ENCODE measurements at regions not wholly inside any gene's neighbourhood (a gene's known extent, or its start where the extent isn't known, plus 50 kb on each side); places are given as distances from the start of the nearest gene placed in this dataset.

DNA sequence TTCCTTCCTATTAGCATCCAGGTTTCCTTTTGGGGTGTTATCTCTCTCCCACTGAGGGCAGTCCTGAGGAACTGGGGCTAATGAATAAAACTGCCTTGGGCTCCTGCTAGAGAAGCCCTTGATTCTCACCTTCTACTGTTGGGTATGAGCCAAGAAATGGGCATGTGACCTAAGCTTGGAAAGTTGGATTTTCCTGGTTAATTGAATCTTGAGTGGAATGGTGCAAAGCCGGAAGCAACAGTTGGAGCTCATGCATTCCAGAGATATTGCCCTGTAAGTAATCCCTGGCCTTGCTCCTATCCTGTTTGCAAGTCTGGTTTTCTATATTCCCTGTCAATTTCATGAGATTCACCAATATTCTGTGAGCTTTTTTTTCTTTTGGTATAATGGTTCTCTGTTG, 158.5 kb upstream of the ELL2 start:
- Mint-ChIP-seq H3K36me3 (ENCODE audit: low read depth) (no peaks in the 10 kb centered on the region), H3K4me3 (no peak overlapping the region), H3K4me1 (ENCODE audit: low read depth) (peaks cover 4% of the 10 kb centered on the region), H3K9me3 (no peaks in the 10 kb centered on the region), H3K27me3 (peaks cover 21% of the 10 kb centered on the region), H3K27ac (no peak overlapping the region)
- ChIA-PET CTCF (no interaction called here), POLR2A (no interaction called here)
- peaks cover 0 to 6% of the 10 kb centered on the region in 2 experiments for H3K27me3 ChIP-seq (ENCODE audit: control insufficient read depth in 1 of 2, insufficient read depth in 2 of 2, low read length in 2 of 2)
- no peak for TF ChIP-seq CTCF (IDR thresholded peaks at IDR 0.05)
- H3K27ac ChIP-seq (ENCODE audit: low read depth in 1 of 2, low read length in 2 of 2) = no peak overlapping the region
- no peak overlapping the region for H3K4me3 ChIP-seq (ENCODE audit: low read length)
- DNase-seq (no peak), ATAC-seq (ENCODE audit: poor library complexity) (no peak)
- H3K9me3 ChIP-seq (ENCODE audit: control insufficient read depth in 1 of 2, insufficient read depth in 1 of 2, low read length in 2 of 2) = no peaks in the 10 kb centered on the region
- H3K4me1 ChIP-seq (ENCODE audit: insufficient read depth, low read length) = no peaks in the 10 kb centered on the region
- intact Hi-C loops (cut with DNase I, micrococcal nuclease) = no loop called here
- no peaks in the 10 kb centered on the region for H3K36me3 ChIP-seq (ENCODE audit: insufficient read depth, low read length)

DNA sequence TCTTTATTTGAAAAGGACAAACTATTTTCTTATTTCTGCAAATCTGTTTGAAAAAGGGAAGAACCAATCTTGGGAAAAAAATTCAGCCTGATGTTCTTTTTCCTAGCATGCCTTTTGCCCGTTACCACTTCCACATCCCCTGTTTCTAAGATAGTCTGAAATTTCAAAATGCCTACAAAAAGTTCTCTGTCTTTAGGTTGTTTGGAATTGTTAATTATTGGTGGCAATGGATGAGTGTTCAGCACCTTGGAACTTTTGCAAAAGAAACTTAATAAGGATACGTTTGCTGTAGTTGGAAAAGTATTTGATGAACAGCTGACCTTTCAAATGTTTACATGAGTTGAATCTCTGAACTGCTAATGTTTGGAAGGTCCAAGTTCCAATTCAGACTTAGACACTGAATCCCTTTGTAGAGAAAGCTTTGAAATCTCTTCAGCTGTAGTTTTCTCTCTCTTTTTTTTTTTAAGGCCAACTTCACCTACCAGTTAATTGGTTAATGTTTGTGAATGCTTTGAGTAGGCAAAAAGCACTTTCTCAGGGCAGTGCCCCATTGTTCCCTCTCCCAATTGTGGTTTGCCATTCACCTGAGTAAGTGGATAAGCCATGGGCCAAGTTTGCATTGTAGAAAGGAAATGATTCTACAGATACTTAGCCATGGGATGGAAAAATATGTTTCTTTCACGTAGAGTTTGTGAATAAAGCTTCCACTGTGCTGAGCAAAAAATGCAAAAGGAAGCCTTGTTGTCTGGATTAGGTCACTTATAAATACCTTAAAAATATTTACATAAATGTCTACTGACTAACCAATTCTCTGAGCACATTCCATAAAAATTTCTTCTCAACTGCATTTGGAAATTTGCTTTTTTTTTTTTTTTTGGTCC, 156.4 kb upstream of the ELL2 start:
- Mint-ChIP-seq H3K9me3 (no peaks in the 10 kb centered on the region), H3K27me3 (peaks cover 21% of the 10 kb centered on the region), H3K4me3 (no peak overlapping the region), H3K27ac (no peak overlapping the region), H3K36me3 (ENCODE audit: low read depth) (no peaks in the 10 kb centered on the region), H3K4me1 (ENCODE audit: low read depth) (peaks cover 4% of the 10 kb centered on the region)
- Histone ChIP-seq H3K27me3 (ENCODE audit: control insufficient read depth in 1 of 2, insufficient read depth in 2 of 2, low read length in 2 of 2) (peaks cover 0 to 6% of the 10 kb centered on the region in 2 experiments), H3K4me1 (ENCODE audit: insufficient read depth, low read length) (no peaks in the 10 kb centered on the region), H3K27ac (ENCODE audit: low read depth in 1 of 2, low read length in 2 of 2) (no peak overlapping the region), H3K9me3 (ENCODE audit: control insufficient read depth in 1 of 2, insufficient read depth in 1 of 2, low read length in 2 of 2) (no peaks in the 10 kb centered on the region), H3K36me3 (ENCODE audit: insufficient read depth, low read length) (no peaks in the 10 kb centered on the region), H3K4me3 (ENCODE audit: low read length) (no peak overlapping the region)
- DNase-seq = no peak
- POLR2A ChIA-PET = interaction anchor here (0.6 kb wide), 1 partner anchor 455 kb away, joined by 5 read pairs; no protein-coding TSS in a partner anchor
- CTCF ChIA-PET = interaction anchor here (1.4 kb wide), 1 partner anchor 11 kb away, joined by 4 read pairs; no protein-coding TSS in a partner anchor
- TF ChIP-seq CTCF (IDR thresholded peaks at IDR 0.05) = no peak
- intact Hi-C loops (cut with DNase I, micrococcal nuclease) = no loop called here
- ATAC-seq (ENCODE audit: poor library complexity) = no peak

GRCh38 chr5:96115147-96115807, 153.6 kb upstream of the ELL2 start:
- H3K4me3 ChIP-seq (ENCODE audit: low read length) = no peak overlapping the region
- no peak for TF ChIP-seq CTCF (IDR thresholded peaks at IDR 0.05)
- no peaks in the 10 kb centered on the region for H3K36me3 ChIP-seq (ENCODE audit: insufficient read depth, low read length)
- CTCF ChIA-PET = interaction anchor here (0.8 kb wide), 1 partner anchor 125 kb away, joined by 3 read pairs; no protein-coding TSS in a partner anchor
- H3K9me3 ChIP-seq (ENCODE audit: control insufficient read depth in 1 of 2, insufficient read depth in 1 of 2, low read length in 2 of 2) = no peaks in the 10 kb centered on the region
- Mint-ChIP-seq H3K4me3 (no peak overlapping the region), H3K27ac (no peak overlapping the region), H3K9me3 (no peaks in the 10 kb centered on the region), H3K27me3 (peaks cover 10% of the 10 kb centered on the region), H3K4me1 (ENCODE audit: low read depth) (peaks cover 4% of the 10 kb centered on the region), H3K36me3 (ENCODE audit: low read depth) (no peaks in the 10 kb centered on the region)
- H3K27me3 ChIP-seq (ENCODE audit: control insufficient read depth in 1 of 2, insufficient read depth in 2 of 2, low read length in 2 of 2) = peaks cover 0 to 6% of the 10 kb centered on the region in 2 experiments
- ATAC-seq (ENCODE audit: poor library complexity) (no peak), DNase-seq (no peak)
- POLR2A ChIA-PET = no interaction called here
- intact Hi-C loops (cut with DNase I, micrococcal nuclease) = no loop called here
- H3K27ac ChIP-seq (ENCODE audit: low read depth in 1 of 2, low read length in 2 of 2) = no peak overlapping the region
- H3K4me1 ChIP-seq (ENCODE audit: insufficient read depth, low read length) = no peaks in the 10 kb centered on the region

All from CD4-positive, alpha-beta T cell (primary cell).